GM21526 (cell line): ENCODE measurements at regions not wholly inside any gene's neighbourhood (a gene's known extent, or its start where the extent isn't known, plus 50 kb on each side); places are given as distances from the start of the nearest gene placed in this dataset.

ENCODE experiments used
- ATAC-seq: cut with Tn5 transposase; IDR thresholded peaks from one replicate; pipeline ENCODE4 v1.9.1; 2021; ENCODE audit warnings: moderate library complexity; ENCODE audit not compliant: unreplicated experiment, low FRiP score

DNA sequence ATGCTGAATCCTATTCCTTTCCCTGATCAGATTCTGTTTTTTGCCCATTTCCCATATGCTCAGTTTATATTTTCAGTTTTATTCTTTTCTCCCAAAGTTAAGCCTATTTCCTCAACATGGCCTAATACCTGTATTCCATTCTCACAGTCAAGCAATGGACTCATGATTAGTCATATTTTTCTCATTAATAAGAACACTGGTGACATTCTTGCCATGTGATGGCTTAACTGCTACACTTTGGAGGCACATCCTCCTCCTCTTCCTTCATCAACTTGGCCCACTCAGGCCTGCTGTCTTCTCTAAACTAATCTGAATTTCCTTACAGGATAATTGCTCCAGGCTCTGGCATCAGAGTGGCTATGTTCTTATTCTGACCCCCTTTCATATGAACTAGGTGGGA is 679.2 kb downstream of the NYAP2 start:
- no peak for ATAC-seq

DNA sequence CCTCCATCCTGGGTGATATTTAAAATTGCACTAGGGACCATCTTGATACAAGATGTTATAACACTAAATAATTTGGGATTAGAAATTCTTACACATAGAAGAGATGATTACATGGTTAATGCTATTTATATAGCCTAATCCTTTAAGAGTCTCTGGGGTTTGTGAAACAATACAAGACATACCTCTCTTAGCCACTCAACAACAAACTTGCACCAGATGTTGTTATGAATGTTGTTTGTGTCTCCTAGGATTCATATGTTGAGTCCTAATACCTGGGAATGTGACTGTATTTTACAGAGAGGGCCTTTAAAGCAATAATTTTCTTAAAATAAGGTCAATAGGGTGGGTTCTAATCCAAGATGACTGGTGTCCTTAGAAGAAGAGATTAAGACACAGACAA is 678.3 kb downstream of the NYAP2 start:
- no peak for ATAC-seq

DNA sequence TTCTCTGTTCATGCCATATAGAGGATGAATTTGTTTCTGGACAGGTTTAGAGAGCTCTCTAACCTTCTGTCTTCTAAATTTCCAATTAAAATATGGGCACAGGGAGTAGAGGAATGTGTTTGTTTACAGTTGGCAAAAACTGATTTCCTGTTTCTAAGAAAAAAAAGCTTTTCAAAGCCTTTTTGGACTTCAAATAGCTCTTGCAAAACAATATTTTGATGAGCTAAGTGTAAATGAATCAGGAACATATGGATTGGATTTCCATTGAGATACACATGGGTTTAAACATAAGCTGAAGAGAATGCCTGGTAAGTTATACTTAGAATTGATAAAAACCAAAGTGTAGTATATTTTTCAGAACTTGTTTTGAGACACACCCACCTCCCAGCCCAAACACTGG is 677.5 kb downstream of the NYAP2 start:
- ATAC-seq: no peak

DNA sequence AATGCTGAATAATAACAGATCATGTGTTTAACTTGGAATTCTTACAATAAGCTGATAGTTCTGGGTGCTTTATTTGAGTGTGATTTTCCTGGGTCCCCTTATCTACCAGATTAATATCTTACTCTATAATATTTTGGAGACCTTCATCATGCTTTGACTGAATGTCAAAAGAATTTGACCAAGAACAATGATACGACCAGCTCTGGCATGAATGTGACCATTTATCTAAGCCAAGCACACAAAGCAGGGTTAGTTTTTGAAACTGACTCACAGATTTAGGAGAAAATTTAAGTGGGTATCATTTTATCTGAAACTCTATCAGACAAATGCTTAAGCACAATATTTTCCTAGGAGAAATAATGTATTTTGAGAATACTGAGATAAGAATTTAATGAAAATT is 677.0 kb downstream of the NYAP2 start:
- no peak for ATAC-seq

DNA sequence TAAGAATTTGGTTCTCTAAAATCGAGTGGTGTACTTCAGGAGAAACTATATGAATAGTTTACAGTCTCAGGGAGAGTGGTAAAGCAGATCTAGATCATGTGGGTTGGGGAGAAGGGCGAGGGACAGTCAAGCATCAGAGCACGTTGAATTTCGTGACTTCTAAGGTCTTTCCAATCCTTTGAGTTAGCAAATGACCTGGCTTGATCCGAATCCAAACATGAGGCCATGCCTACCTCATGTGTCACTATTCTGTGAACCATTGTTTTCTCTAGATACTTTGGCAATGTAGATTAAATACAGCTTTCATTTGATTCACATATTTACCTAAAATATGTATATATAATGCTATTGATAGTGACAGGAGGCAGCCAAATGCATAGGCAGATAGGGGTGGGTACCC is 674.9 kb downstream of the NYAP2 start:
- no peak for ATAC-seq

DNA sequence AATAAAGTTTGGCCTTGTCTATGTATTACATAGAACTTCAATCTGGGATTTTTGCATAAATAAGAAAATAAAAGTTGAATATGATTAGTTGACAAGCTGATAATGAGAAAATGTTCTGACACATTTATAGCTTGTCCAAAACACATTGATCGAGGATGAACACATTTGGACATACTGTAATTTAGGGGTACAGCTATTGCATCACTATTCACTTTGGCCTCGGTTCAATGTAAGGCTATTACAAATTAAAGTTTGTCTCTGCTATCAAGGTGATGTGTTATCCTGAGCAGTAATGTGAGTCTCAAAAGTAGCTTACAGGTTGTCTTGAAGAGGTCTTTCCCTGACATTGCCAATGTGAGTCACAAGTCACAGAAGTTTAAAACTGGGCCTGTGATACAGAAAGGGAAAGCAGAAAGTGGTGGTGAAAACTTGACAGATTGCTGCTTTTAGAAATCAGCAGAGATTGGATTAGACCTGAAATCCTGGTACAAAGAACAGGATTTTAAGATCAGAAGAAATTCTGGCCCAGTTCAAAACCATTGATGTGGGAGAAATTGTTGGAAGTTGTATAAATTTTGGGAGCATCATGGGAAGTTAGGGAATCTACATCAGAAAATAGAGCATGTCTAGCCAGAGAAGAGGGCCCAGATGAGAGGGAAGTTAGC is 674.1 kb downstream of the NYAP2 start:
- no peak for ATAC-seq

DNA sequence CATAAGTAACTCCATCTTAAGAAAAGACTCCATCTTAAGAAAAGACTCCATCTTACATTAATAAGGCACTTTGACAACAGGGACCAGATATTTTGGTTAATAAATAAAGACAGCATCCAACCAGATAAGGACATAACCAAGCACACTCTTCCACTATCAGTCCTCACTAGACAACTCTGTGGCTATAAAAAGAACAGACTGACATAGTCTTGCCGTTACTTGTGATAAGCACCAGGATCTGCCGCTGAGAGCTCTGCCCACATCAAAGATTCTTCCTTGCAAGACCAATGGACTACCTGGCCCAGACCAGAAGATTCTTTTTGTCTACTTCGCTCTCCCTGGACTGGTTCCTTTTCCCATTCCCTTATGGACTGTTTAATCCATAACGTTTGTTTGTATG is 667.4 kb downstream of the NYAP2 start:
- ATAC-seq: no peak

DNA sequence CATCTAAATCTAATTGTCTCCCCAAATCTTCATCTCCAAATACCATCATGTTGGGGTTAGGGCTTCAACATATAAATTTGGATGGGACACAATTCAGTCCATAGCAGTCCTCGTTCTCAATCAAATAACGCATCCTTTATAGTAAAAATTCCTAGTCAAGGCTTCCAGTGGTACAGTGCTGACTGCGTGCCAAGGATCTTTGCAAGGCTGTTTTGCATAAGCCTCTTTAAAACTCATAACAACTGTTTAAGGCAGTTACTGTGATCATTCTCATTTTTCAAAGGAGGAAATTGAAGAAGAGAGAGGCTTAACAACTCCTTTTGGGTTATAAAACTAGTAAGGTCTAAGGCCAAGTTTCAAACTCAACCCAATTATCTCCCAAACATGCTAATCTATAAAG is 666.9 kb downstream of the NYAP2 start:
- ATAC-seq: no peak

DNA sequence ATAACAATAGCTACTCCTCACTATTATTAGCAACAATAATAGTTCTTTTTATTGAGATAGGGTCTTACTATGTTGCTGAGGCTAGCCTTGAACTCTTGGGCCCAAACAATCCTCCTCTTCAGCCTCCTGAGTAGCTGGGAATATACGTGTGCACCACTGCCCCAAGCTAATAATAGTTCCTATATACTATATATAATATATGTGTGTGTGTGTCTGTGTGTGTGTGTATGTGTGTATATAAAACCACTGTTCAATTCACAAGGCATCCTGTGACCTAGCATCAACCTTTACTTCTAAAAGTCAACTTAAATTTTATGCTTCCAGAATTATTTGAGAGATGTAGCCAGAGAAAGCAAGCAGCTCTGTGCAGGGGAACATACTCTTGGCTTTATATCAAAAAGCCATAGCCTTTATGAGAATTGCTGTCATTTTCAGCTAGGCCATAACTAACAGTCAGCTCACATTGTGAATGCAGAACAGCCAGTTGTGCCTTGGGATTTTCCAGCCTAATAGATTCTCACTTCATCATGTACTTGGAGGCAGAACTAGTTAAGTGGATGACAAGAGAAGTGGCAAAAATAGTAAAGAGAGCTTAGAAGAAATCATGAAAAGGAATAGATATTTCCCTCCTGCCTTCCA is 665.5 kb downstream of the NYAP2 start:
- ATAC-seq: no peak

DNA sequence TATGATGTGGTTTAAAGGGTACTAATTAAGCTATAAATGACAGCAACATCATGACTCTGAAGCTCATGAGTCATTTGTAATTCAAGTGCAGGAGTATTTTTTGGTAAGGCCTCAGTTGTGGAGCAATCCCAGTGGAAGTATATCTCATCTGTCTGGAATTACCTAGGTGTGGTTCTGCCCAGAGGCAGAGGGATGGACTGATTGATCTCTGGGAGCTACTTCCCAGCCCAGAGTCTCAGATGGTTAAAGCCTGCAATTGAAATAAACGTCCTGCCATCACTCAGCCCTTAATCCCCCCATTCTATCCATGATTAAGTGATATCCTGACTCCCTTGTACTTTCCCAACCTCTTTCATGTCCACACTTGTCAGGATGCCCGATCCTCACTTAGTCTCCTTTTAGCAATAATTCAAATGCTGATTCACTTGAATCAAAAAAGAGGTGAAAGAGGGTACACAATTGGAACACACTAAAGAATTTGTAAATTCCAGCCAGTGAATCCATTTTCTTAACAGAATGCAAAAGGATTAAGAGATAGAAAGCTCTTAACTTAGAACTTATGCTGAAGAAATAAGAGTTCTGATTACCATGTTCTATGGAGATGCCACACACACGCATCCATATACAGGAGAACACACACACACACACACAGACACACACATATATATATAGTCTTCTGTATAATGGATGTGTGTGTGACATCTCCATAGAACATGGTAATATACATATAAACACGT is 664.4 kb downstream of the NYAP2 start:
- no peak for ATAC-seq

DNA sequence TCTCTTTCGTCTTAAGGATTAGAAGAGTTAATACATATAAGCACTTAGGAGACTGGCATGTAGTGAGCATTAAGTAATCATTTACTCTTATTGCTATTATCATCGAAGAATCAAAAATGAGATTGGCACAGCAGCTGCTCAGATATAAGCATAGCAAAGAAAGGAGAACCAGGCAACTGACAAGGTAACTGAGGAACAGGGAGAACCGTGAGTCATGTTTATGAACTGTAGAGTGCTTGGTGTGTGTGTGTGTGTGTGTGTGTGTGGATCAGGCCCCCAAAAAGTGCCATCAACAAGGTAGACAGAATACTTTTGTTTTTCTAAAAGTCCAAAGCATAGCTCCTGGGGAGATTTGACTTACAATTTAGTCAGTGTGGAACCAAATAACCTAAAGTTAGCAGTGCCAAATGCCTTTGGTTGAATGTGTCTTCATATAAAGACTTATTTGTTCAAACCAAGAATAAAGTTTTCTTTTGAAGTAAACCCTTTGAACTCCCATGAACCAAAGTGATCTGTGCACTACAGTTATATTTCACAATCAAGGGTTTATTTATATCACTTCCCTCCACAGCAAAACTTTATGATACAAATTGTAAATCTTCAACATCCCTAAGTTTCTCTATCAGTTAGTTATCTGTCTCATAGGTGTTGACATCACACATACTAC is 660.6 kb downstream of the NYAP2 start:
- no peak for ATAC-seq

DNA sequence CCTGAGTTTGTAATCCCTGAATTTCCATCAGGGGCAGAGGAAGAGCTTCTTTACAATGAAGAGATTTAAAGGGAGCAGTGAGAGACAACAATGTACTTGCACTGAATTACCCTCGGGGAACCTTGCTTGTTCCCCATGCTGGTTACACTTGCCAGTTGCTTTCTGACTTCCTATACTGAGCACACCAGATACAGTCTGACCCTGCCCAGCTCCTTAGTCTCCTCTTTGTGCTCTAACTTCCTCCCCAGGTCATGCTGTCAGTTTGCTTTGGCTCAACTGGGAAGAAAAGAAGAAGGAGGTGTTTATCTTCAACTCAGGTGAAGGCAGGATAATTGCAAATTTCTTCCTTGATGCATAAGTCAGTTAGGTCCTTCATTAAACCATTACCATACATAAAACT is 658.4 kb downstream of the NYAP2 start:
- no peak for ATAC-seq

DNA sequence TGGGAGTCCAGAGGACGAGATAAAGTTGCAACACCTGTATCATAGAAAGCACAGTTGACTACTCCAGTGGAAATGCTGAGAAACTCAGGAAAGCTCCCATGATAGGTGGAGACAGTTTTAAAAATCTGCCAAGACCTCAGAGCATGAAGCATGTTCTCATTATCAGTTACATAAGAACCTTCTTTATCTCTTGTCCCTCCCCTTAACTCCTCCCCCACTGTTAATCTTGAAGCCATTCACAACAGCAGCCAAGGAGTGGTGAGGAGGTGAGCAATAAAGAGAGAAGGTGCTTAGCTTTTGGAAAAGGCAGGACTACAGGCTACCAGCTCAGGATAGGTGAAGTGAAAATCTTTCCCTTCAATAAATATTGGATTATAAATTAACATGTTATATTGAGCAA is 657.9 kb downstream of the NYAP2 start:
- ATAC-seq: no peak

DNA sequence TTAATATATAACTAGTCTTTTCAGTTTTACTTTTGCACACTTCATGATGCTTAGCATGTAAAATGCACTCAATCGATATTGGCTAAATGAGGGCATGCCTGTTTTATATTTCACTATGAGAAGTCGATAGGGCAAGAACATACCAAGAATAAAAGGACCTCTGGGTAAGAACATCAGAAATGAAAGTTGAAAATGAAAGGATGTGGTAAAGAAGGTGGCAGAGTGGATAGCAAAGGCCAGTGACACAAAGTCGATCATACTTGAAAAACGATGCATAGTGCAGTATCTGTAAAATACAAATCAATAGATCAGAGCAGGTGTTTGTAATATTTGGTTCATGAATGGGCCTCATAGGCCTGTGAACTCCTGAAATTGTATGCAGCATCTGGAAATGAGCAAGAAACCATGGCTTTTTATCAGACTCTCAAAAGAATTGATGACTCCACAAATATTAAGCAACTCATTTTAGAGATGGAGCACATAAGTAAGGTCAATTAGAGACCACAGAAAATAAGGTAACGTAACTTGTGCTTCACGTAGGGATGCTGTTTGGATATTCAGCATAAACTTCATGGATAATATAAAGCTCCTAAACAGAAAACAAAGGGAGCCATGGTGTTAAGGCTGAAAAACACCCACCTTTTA is 653.4 kb downstream of the NYAP2 start:
- no peak for ATAC-seq

DNA sequence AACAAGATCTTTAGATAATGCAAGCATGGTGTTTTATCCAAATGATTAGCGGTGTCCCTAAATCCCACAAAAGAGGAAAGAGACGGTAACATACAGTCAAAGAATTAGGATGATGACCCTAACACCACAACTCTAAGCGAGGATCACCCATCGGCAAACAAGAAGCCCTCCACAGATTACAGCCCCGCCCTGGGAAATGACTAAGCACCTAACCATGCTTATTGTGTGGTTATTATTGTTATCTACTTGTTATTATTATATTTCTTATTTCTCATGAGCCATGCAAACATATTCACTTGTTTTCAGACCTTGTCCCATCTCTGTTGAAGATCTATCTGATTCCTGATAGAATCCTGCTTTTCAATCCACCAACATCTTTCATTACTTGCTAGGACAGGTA is 651.3 kb downstream of the NYAP2 start:
- no peak for ATAC-seq

DNA sequence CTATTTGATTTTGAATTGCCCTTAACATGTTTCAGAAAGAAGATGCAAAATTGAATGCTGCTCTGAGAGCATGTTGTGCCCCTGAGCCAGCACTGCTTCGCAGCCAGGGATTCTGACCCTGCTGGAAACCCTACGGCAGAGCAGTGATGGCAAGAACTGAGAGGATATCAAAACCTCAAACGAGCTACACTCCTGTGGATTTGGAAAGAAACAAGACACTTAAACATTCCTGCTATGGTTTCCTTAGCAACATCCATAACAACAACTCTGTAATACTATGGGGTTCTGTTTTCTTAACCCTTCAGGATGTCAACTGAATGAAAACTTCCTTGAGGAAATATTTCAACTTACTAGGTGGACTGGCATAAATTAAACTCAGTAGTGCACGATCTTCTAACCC is 649.1 kb downstream of the NYAP2 start:
- no peak for ATAC-seq

DNA sequence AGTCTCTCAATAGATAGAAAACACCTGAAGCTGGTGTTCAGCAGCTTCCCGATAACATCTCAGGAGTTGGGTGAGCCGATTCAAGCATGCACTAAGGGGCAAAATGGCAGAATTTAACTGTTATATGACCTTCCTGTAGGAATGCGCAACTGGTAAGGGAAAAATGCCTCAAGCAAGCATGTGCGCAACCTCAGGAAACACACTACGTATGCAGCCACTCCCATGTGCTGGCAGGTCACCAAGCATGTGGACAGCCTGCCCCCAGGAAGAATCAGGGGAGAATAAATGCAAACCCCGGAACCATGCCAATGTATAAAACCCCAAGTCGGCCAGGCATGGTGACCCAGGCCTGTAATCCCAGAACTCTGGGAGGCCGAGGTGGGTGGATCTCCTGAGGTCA is 645.6 kb downstream of the NYAP2 start:
- no peak for ATAC-seq

DNA sequence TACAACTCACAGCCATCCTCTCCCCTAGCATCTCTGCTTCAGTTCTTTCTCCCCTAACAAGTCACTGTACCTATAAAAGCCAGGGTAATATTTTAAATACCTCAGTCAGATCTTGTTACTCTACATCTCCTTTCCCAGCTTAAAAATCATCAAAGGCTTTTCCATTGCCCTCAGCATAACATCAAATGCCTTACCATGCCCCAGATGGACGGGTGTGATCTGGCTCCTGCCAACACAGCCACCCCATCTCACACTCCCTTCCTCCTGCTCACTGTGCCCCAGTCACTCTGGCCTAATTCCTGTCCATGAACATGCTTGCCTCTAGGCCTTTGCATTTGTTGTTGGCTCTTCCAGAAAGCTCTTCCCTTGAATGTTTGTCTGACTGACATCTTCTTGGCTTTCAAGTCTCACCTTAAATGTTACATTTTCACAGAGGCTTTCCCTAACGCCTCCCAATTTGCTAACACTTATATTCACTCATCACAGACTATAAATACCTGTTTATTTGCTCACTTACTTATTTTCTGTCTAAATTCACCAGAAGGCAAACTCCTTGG is 640.9 kb downstream of the NYAP2 start:
- ATAC-seq: no peak

DNA sequence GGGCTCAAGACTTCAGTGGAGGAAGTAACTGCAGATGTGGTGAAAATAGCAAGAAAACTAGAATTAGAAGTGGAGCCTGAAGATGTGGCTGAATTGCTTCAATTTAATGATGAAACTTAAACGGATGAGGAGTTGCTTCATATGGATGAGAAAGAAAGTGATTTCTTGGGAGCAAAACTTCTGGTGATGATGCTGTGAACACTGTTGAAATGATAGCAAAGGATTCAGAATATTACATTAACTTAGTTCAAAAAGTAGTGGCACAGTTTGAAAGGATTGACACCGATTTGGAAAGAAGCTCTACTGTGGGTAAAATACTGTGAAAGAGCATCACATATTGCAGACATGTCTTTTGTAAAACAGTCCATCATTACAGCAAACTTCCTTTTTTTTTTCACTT is 638.0 kb downstream of the NYAP2 start:
- no peak for ATAC-seq

DNA sequence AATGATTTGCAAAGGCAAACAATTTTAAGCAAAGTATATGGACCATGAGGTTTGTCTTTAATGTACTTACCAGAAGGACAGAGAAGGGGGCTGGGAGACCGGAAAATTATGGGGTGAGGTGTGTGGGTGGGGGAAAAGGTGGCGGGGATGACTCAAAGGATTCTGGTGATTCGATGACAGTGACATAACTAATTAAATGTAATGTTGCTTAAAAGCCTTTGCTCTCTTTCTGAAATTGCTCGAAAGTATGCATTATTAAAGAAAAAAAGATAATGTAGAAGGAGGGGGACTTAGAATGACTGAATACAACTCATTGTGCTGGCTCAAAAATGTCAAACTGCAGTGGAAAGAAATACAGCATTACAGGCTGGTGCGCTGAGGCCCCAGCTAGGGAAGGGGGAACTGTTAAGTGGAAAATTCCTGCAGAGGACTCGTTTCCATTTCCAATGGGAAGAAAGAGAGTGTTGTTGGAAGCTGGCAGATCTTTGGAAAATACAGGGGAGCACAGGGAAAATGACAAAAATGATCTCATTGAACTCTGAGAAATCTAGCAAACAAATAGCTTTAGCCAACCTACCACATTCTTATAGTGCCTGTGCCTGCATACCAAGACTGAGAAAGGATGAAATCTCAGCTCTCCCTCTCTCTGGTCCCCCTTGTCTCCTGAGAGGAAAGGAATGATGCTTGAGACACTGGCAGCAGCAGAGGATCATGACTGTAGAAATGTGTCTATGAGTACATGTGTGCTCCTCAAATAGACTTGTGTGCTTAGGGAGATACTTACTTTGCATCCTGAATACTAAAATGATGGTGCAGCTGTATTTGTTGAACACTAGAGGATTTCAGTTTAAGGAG is 632.4 kb downstream of the NYAP2 start:
- ATAC-seq: no peak
